Stimulated activated CD8-positive, alpha-beta memory T cell treated with anti-CD3 and anti-CD28 coated beads, Interleukin-7, amount 100 ng/mL, for 48 hours (primary cell): ENCODE measurements at regions not wholly inside any gene's neighbourhood (a gene's known extent, or its start where the extent isn't known, plus 50 kb on each side); places are given as distances from the start of the nearest gene placed in this dataset.

Experiments used
- DNase-seq, 2 donors: peaks; one replicate each; pipeline ENCODE4 v3.0.0-alpha.2; 2020; ENCODE audit warnings: low read depth in 1 of 2; ENCODE audit errors: extremely low read depth in 1 of 2

DNA sequence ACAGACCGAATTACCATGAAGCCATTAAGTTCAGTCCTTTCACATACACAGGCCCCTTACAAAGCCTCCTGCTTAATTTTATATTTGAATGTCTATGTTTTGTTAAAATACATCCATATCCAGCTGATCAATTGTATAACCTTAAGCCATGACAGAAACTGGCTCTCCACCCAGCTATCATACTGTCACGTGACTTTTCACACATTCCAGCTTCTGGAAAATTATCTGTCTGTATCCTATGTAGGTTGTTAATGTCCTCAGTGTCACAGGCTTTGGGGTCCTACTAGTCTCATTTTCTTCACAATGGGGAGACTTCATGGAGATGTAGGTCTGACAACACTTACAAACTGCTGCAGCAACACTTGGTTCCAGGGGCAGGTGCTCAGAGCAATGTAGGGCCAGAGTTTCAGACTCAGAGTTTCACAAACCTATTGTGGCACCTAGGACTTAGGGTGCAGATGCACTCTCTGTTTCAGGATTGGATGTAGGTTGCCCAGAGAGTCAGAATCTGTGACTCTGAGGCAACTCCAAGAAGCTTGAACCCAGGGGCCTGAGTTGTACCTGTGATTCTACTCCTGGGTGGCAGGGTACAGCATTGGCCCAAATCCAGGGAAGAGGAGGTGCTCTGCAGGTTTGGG is 69.6 kb upstream of the PCDH20 start:
- no peak for DNase-seq

DNA sequence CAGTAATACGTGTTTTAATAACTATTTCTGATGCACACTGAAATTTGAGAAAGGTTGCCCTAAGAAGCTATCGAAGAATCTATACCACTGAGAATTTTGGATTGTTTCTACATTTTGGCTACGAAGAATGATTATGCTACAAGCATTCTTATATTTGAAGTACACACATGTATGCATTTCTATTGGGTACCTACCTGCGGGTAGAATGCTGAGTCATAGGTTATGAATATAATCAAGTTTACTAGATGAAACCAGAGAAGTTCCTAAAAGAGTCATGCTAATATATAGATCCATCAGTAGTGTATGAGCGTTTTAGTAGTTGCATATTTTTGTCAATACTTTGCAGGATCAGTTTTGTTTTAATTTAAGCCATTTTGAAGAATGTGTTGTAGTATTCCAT is 62.0 kb upstream of the PCDH20 start:
- DNase-seq = no peak

GRCh38 chr13:61470786-61471185 is 55.1 kb upstream of the PCDH20 start:
- no peak for DNase-seq

- no peak for DNase-seq
These were observed 50.6 kb upstream of the PCDH20 start for GRCh38 chr13:61466280-61466679.
